DOHH2 (cell line): ENCODE measurements at regions not wholly inside any gene's neighbourhood (a gene's known extent, or its start where the extent isn't known, plus 50 kb on each side); places are given as distances from the start of the nearest gene placed in this dataset.
"Not testable (repeated sequence)": the region's sequence is repeated elsewhere in the genome, so short reads cannot be mapped to it uniquely, and the experiment has no call there.

Experiments
- H3F3A ChIP-seq: fragments of 200-600 bp; sonication (generic), shearing (Covaris generic); 2 replicates; pipeline ENCODE4 v1.6.0; 2016; ENCODE audit warnings: antibody characterized with exemption, mild to moderate bottlenecking; ENCODE audit not compliant: control insufficient read depth, insufficient read depth
- H3K27ac ChIP-seq: fragments of 200-600 bp; sonication (generic); 2 replicates; pipeline ENCODE4 v1.5.1; 2014; ENCODE audit warnings: low read depth, mild to moderate bottlenecking, low read length, moderate library complexity
- H3K27me3 ChIP-seq: fragments of 200-600 bp; sonication (generic); 2 replicates; pipeline ENCODE4 v1.6.1; 2014; ENCODE audit warnings: mild to moderate bottlenecking, low read length, mixed read lengths; ENCODE audit not compliant: control insufficient read depth
- H3K36me3 ChIP-seq: fragments of 200-600 bp; sonication (generic); 2 replicates; pipeline ENCODE4 v1.6.1; 2014; ENCODE audit warnings: mild to moderate bottlenecking, low read length, moderate library complexity, mixed read lengths; ENCODE audit not compliant: control insufficient read depth
- H3K4me1 ChIP-seq: fragments of 200-600 bp; sonication (generic); 2 replicates; pipeline ENCODE4 v1.6.1; 2014; ENCODE audit warnings: mild to moderate bottlenecking, low read length, mixed read lengths; ENCODE audit not compliant: control insufficient read depth
- H3K4me2 ChIP-seq: fragments of 200-600 bp; sonication (generic); 2 replicates; pipeline ENCODE4 v1.6.0; 2014; ENCODE audit warnings: mild to moderate bottlenecking, low read length, moderate library complexity
- H3K4me3 ChIP-seq: fragments of 200-600 bp; sonication (generic); 2 replicates; pipeline ENCODE4 v1.5.1; 2014; ENCODE audit warnings: mild to moderate bottlenecking, low read length, mixed read lengths
- H3K79me2 ChIP-seq: fragments of 200-600 bp; sonication (generic); 2 replicates; pipeline ENCODE4 v1.6.1; 2014; ENCODE audit warnings: mild to moderate bottlenecking, low read length, mixed read lengths; ENCODE audit not compliant: control insufficient read depth
- H3K9me2 ChIP-seq: fragments of 200-600 bp; sonication (generic); replicated peaks from 2 replicates; pipeline ENCODE4 v1.6.1; 2014; ENCODE audit warnings: mild to moderate bottlenecking, low read length, mixed read lengths; ENCODE audit not compliant: control insufficient read depth
- H3K9me3 ChIP-seq: fragments of 200-600 bp; sonication (generic); 2 replicates; pipeline ENCODE4 v1.6.1; 2014; ENCODE audit warnings: antibody characterized with exemption, low read length, mixed read lengths; ENCODE audit not compliant: control insufficient read depth, insufficient read depth
- H4K20me1 ChIP-seq: fragments of 200-600 bp; sonication (generic); 2 replicates; pipeline ENCODE4 v1.6.0; 2014; ENCODE audit warnings: low read depth, mild to moderate bottlenecking, antibody characterized with exemption, low read length, moderate library complexity; ENCODE audit not compliant: control insufficient read depth, insufficient read depth
- EZH2phosphoT487 ChIP-seq: fragments of 200-600 bp; sonication (generic); IDR thresholded peaks from 2 replicates; pipeline ENCODE4 v1.6.1; 2017; ENCODE audit warnings: borderline replicate concordance, mild to moderate bottlenecking, antibody characterized with exemption, low read length, moderate library complexity, mixed read lengths
- TF ChIP-seq, protein P1 (sequence below): fragments of 200-600 bp; sonication (generic); IDR thresholded peaks from one replicate; pipeline ENCODE4 v1.5.1; 2014; ENCODE audit warnings: antibody characterized with exemption, mild to moderate bottlenecking, low read depth, low read length; ENCODE audit not compliant: poor library complexity, severe bottlenecking

DNA sequence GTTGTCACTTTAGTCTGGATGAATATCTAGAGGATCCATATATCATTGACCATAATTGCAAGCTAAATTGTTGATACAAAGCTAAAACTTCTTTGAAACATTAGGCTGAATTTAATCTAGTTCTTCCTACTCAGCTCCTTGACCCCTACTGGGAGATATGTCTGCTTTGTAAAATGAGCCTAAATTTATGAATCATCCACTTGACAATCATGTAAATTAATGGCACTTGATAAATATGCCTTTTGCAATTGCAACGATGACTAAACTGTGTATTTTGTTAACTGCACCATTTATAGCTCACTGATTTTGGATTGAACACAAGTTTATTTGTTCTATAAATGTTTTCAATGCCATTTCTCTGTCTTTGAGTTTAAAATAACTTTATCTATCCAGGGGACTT is 1616.5 kb upstream of the FLRT2 start:
- Histone ChIP-seq H3K9me3 (no peaks in the 10 kb centered on the region), H3K36me3 (no peaks in the 10 kb centered on the region), H3K27ac (no peak overlapping the region), H3K27me3 (no peaks in the 10 kb centered on the region), H3K4me2 (no peak overlapping the region), H3K4me1 (no peaks in the 10 kb centered on the region), H3K4me3 (no peak overlapping the region), H3K79me2 (no peaks in the 10 kb centered on the region), H4K20me1 (no peaks in the 10 kb centered on the region), H3K9me2 (no peaks in the 10 kb centered on the region), H3F3A (no peaks in the 10 kb centered on the region)
- TF ChIP-seq EZH2phosphoT487: no peak
- TF ChIP-seq, protein P1, sequence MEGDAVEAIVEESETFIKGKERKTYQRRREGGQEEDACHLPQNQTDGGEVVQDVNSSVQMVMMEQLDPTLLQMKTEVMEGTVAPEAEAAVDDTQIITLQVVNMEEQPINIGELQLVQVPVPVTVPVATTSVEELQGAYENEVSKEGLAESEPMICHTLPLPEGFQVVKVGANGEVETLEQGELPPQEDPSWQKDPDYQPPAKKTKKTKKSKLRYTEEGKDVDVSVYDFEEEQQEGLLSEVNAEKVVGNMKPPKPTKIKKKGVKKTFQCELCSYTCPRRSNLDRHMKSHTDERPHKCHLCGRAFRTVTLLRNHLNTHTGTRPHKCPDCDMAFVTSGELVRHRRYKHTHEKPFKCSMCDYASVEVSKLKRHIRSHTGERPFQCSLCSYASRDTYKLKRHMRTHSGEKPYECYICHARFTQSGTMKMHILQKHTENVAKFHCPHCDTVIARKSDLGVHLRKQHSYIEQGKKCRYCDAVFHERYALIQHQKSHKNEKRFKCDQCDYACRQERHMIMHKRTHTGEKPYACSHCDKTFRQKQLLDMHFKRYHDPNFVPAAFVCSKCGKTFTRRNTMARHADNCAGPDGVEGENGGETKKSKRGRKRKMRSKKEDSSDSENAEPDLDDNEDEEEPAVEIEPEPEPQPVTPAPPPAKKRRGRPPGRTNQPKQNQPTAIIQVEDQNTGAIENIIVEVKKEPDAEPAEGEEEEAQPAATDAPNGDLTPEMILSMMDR: no peak

DNA sequence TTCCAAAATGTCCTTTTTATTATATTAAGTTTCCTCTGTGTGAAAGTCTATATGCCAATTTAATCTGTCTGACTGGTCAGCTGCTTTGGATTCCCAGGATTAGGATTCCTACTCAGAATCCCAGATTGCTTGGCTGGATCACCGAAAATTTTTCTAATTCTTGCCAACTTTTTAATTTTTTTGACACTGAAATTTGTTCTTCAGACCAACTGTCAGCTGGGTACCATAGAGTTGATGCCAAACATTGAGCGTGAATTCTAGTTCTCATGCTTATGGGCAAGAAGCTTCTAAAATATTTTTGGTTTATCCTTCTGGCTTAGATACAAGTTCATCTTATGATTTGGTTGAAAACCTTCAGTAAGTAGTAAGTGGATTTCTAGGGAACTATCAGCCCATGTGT is 1611.4 kb upstream of the FLRT2 start:
- no peak overlapping the region for H3K27ac ChIP-seq
- no peaks in the 10 kb centered on the region for H3F3A ChIP-seq
- no peaks in the 10 kb centered on the region for H3K4me1 ChIP-seq
- TF ChIP-seq EZH2phosphoT487: no peak
- TF ChIP-seq, protein P1: no peak
- no peaks in the 10 kb centered on the region for H3K9me3 ChIP-seq
- H3K4me2 ChIP-seq: no peak overlapping the region
- H3K36me3 ChIP-seq: no peaks in the 10 kb centered on the region
- H3K9me2 ChIP-seq: no peaks in the 10 kb centered on the region
- H4K20me1 ChIP-seq: no peaks in the 10 kb centered on the region
- H3K79me2 ChIP-seq: no peaks in the 10 kb centered on the region
- no peaks in the 10 kb centered on the region for H3K27me3 ChIP-seq
- H3K4me3 ChIP-seq: no peak overlapping the region

DNA sequence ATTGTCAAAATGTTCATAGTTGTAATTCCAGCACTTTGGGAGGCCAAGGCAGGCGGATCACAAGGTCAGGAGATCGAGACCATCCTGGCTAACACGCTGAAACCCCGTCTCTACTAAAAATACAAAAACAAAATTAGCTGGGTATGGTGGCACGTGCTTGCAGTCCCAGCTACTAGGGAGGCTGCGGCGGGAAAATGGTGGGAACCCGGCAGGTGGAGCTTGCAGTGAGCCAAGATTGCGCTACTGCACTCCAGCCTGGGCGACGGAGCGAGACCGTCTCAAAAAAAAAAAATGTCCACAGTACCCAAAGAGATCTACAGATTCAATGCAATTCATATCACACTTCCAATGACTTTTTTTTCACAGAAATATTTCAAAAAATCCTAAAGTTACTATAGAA is 1610.3 kb upstream of the FLRT2 start:
- H3K9me3 ChIP-seq, H3F3A ChIP-seq, H3K4me3 ChIP-seq, H3K4me1 ChIP-seq, H3K9me2 ChIP-seq, H4K20me1 ChIP-seq, H3K27me3 ChIP-seq, H3K36me3 ChIP-seq, H3K4me2 ChIP-seq, H3K27ac ChIP-seq, H3K79me2 ChIP-seq: not testable (repeated sequence)

DNA sequence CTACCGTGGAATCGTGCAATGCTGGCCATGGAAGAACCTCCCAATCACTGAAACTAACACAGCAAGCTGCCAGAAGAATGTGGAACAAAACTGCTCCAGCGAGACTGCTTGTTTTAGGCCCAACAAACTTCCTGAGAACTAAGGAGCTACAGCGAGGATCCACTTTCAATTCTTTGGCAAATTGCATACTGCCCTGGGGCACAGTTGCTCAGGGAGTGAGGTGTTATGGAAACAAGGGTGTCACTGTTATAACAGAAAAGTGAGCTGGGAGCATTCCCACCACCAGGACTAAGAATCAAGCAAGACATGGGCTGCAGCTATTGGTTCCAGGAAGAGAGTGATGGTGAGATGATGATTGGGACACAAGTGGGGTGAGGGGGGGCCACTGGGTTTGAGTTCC is 1606.1 kb upstream of the FLRT2 start:
- Histone ChIP-seq H3F3A (no peaks in the 10 kb centered on the region), H4K20me1 (no peaks in the 10 kb centered on the region), H3K4me1 (no peaks in the 10 kb centered on the region), H3K36me3 (no peaks in the 10 kb centered on the region), H3K9me2 (no peaks in the 10 kb centered on the region), H3K9me3 (no peaks in the 10 kb centered on the region), H3K79me2 (no peaks in the 10 kb centered on the region), H3K27ac (no peak overlapping the region), H3K4me2 (no peak overlapping the region), H3K27me3 (no peaks in the 10 kb centered on the region), H3K4me3 (no peak overlapping the region)
- TF ChIP-seq, protein P1: no peak
- TF ChIP-seq EZH2phosphoT487: no peak
